Embryonic facial prominence (tissue), 1 donor: ENCODE measurements at regions not wholly inside any gene's neighbourhood (a gene's known extent, or its start where the extent isn't known, plus 50 kb on each side); places are given as distances from the start of the nearest gene placed in this dataset.

Source experiments
- DNase-seq: peaks from one replicate; pipeline ENCODE4 v3.0.0-alpha.2; 2016; ENCODE audit errors: extremely low spot score

DNA sequence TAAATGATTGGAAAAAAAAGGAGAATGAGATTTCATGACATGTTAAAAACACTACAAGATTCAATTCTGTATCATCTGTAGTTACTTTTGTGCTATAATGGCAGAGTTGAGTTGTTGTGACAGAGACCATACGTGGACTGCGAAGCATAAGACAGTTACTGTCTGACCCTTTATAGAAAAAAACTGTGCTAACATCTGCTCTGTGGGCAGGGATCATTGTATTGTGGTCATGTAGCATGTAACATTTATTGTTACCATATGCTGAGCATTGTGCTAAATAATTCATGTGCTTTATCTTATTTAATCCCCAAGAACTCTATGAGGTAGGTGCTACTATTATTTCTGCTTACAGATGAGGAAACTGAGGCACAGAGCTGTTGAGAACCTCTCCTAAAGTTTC, 147.3 kb upstream of the HMHB1 start:
- no peak for DNase-seq

DNA sequence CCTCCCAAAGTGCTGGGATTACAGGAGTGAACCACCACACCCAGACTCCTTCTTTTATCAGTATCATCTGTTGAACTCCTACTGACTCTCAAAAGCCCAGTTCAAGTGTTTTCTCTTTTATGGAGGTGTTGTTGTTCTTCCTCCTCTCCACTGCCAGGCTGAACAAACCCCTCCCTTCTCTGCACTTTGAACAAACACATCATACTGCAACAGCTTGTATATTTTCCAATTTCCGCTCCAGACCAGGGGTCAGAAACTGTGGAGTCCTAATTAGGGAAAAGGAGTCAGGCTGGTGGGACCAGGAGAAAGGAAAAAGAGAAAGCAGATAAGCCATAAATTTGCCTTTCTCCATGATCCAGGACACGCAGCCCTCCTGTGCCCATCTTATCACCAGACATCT, 148.1 kb upstream of the HMHB1 start:
- no peak for DNase-seq

DNA sequence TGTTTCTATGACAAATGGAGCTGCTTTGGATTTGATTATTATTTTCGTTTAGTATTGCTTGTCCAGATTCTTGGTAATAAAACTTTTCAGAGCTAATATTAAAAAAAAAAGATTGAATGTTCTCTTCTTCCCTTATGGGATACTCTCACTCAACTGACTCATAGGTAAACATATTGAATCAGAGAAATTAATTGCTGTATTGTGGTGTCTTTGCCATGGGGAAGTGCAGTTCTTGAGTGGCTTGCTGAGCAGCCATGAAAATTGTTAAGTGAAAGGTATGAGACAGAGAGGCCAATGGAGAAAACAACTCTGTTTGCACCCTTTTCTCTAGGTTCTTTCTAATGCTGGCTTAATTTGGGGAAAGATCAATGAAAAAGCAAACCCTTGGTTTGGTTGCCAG, 149.9 kb upstream of the HMHB1 start:
- no peak for DNase-seq

DNA sequence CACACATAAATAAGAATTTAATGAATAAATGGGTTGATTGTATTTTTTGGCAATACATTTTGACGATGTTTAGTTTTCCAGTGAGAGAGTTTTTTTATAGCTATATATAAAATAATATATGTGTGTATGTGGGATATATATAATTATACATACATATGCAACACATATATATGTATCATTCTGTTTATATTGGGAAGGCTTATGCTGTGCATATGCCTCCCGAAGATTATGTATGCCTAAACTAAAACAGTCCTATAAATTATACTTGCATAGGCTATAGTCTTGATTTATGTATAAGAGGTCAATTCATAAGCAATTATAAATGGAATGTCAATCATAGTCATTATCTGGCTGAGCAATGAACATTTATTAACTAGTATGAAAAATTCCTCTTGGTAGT, 151.3 kb upstream of the HMHB1 start:
- DNase-seq = no peak

DNA sequence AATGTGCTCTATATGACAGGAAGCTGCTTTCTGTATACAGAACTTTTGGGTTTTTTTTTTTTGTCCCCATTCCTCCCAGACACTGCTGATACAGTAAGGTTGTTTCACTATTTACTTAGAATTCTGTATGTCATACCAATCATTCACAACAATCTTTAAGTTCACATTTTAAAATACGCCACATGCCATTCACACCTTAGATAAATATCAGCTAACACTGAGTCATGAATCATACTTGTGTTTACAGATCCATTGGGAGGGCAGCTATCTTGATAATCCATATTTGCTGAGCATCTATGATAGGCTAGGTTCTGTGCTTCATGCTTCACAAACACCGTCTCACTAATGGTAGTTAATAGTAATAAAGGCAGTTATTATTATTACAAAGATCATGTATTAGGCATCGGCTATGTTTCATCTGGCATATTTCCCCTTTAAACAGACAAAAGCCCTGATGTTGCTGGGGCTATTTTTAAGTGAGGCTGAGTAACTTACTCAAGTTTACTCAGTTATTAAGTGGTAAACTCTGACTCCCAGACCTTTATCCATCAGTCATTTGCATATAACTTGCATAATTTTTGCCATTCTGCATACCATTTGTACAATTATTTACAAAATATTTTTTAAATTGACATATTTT, 152.2 kb upstream of the HMHB1 start:
- DNase-seq = no peak

DNA sequence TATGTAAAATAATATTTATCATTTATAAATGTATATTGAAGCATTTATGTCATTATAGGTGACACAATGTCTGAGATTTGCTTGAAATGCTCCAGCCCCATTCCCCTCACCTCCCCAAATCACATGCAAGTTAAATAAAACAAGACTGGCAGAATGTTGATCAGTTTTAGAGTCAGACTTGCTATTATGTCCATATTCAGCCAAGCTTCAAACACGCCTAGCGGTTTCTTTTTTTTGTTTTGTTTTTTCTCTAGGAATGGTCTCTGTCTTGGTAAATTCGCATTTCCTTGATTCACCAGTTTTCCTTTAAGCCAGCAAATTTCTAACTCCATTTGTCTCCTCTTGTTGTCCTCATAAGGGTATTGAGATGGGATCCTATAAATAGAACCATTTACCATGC, 153.0 kb upstream of the HMHB1 start:
- DNase-seq = no peak

DNA sequence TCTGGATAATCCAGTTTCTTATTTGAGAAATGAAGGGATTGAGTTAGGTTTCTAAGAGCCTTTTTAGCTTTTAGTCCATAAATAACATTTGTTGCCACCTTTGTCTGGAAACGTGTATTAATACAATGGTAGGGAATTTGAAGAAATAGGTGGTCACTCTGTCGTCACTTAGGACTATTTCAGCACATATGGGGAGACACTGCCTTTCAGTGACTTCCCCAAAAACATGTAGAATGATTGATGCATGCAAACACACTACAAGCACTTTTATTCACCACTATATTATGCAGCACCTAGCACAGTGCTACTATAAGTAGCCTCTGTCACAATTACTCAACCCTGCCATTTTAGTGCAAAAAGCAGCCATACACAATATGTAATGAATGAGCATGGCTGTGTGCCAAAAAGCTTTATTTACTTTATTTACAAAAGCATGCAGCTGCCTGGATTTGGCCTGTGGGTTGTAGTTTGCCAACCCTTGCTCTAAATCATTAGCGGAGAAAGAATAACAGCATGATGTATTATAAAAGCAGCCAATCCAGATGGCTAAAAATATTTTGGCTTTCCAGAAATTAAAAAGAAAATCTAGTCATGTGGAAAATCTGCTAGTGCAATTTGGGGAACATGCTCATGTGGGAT, 154.2 kb upstream of the HMHB1 start:
- DNase-seq = no peak

DNA sequence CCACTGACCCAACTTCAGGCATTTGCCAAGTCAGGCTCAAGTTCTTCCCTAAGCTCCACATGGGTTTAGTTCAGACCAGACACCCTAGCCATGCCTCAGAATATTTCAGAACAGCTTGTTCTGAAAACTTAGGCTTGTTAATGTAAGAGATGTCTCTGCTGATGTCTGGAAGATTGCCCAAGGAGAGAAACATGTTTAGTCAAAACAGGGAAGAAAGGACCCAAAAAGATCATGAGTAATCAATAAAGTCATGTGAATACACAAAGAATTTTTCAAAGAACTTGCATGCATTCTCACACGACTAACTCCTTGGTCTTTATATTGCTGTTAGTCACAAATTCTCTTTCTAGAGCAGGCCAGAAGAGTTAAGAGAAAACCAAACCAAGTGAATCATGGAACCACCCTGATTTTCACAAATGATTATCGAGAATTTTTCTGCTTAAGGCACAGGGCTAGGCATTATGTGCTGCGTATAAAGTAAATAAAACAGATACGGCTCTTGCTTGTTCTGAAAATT, 158.1 kb upstream of the HMHB1 start:
- DNase-seq = no peak

DNA sequence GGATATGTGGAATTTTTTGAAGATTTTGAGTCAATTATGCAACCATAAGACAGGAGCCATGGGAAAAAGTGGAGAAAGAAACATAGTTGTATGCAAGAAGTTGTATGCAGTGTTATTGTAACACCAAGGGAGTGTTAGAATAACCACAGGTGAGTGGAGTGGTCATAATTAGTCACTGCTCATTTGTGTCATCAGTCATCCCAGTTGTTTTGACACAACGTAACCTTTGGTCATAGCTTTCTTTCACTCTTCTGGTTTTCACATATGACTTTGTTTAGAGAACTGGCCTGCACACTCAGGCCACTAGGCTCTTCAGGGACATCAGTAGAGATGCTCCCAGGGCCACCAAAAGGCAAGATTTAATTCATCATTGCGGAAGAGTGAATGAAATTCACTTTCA, 158.7 kb upstream of the HMHB1 start:
- no peak for DNase-seq

DNA sequence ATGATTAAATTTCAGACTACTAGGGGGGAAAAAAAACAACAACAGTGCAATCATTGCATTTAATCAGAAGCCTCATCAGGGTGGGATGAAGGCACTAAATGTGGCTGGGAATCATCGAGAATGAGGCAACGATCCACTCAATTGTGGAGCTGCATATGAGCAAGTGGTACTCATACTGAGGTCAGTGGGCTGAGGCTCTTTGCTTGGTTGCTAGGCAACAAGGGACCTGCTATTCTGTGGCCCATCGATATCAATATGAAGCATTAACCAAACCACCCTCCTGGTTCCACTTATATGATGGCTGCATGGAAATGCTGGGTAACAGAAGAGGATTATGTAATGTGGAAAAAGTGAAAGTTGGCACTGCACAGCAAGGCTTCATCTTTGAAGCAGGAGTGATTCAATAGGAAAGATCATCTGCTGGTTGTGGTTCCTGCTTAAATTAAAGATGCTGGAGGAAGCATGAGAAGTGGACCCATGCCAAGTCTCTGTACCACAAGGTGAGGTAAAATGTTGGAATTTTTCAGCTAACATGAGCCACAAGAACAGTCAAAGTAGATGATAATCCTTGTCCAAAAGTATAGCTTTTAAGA, 159.8 kb upstream of the HMHB1 start:
- DNase-seq = peak; percentile 33

DNA sequence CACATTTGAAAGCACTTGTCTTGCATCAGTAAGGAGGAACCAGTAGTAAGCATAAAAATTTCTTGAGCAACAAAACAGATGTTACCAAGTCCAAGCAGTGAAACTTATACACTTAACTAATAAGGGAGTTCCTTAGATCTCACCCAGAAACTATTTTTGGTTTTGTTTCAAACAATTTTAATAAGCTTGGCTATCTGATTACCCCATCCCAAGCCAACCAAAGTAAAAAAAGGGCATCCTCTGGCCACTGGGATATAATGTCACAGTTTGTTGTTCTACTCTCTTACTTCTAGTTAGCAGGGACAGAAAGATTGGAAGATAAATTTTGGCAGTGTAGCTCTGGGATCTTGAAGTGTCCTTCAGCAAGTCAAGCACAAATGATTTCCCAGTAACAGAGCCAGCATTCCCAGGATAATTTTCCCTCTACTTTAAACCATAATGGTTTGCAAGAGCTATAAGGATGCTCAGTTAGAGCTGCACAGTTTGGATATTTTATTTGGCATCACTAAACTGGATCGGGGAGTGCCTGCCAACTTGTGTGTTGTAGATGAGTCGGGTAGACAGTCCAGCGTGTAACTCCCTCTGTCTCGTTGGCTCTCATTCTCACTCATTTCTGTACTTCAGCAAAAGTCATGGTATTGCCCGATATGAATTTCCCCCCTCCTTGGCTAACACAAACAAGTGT, 161.9 kb upstream of the HMHB1 start:
- DNase-seq = no peak

DNA sequence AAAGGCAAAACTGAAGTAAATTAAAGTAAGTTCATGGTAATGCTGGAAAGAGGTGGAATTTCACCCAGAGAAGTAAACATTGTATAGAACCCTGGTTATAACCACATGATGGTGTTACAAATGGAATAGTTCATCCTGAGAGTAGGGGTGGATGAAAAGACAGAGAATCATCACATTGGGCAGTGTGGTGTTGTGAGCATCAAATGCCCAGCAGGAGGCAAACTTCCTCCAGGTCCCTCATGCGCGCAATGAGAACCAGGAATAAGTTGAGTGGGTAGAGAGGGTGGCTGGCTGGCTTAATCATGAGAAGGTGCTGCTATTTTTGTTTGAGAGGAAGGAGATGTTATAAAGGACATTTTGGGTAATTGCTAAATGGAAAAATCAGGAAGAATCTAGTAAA, 163.3 kb upstream of the HMHB1 start:
- DNase-seq = no peak

DNA sequence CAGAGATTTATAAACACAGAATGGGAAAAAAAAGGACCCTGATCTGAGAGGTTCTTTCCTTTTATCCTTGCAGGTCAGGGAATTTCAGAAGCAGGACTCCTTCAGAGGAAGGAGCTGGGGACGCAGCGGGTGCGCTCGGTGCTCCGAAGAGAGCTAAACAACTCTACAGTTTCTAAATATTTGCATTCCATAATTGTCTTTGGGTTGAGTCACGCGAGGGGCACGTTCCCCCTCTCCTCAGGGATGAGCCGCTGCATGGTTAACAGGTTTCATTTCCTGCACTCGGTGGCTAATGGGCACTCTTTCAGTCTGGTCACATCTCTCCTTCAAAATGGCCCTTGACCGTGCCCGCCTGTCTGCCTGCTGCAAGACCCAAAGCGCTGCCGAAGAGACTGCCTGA, 165.0 kb upstream of the HMHB1 start:
- DNase-seq = no peak

DNA sequence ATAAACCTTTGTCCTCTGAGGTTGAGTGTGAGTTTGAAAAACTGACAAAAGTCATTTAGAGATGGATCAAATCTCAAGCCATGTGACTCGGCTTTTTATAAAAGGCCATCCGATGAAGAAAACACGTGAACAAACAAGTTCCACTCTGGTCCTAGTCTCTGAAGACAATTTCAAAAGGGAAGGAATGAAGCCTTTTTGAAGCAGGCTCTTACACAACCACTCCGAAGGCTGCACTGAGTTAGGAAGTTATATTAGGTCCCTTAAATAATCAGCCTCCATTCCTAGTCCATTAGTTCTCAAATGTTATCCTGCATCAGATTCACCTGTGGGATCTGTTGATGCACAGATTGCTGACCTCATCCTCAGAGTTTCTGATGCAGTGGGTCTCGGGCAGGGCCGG, 166.6 kb upstream of the HMHB1 start:
- DNase-seq = no peak

DNA sequence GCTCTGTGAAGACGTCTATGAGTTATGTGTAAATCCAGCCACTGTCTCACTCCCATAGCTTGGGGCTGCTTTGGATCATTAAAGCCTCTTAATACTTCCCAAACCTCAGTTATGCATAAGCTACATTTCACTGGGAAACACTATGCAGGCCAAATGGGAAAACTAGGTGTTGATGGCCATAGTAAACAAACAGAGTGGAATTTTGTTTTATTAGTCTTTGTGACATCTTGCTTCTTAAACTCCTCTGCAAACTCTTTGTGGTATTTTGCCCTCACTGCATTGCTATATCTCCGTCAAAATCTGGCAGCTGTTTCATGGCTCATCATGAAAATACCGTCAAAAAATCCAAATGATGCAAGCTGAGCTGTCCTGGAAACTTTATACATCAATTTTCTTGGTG, 167.2 kb upstream of the HMHB1 start:
- no peak for DNase-seq

DNA sequence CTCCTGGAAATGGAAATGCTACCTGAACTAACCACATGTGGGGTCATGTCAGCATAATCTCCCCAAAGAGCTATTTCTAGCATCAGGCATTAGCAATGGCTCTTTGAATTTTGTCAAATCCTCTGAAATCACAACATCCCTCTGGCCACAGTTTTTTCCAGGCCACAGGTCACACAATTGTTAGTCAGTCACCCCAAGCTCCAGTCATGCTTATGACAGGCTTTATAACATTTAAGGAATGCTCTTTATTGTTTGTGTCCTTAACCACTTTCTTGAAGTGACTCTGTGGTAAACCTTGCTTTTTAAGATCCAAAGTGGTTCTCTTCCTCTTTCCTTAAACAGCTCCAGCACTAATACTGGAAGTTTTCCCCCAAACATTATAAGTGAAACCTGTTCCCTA, 169.2 kb upstream of the HMHB1 start:
- no peak for DNase-seq

DNA sequence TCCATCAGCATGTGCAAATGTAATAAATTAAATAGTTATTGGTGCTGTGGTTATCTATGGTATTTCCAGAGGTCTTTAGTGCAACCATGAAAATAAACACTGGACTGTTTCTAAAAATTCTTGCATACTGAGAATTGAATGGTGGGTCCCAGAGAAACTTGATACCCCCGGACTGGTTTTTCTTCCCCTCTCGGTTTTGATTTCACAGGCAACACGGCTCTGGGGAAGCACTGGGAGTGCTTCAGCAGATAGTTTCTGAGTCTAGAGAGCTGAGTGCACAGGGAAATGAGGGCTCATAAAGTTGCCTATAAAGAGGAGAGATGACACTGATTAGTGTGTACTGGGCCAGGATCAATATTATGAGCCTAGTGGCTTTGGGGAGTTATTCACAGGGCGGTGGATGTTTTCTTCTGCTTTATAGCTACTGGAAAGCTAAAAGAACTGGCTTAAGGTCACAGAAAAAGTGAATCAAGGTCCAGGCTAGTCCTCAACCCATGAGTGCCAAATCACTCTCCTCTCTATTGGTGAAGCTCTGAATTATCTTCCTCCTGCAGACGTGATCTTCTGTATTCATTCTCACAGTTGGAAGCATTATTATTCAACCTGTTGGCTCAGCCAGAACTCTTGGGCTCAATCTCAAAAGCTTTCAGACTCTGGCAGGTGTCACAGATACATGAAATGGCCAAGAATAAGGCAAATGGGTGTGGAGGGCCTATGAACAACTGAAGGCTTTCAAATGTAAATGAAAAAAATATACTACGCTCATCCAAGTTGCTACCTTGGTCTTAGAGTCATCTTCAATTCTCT, 170.2 kb upstream of the HMHB1 start:
- DNase-seq = no peak

DNA sequence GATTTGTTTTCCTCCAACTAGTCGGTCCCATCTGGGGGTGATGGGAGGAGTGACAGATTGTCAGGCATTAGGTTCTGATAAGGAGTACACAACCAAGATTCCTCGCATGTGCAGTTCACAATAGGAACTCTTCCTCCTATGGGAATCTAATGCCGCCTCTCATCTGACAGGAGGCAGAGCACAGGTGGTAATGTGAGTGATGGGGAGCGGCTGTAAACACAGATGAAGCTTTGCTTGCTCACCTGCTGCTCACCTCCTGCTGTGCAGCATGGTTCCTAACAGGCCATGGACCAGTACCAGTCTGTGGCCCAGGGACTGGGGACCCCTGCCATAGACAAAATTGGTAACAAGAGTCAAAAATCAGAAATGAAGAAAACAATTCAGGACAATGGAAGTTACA, 173.3 kb upstream of the HMHB1 start:
- no peak for DNase-seq

DNA sequence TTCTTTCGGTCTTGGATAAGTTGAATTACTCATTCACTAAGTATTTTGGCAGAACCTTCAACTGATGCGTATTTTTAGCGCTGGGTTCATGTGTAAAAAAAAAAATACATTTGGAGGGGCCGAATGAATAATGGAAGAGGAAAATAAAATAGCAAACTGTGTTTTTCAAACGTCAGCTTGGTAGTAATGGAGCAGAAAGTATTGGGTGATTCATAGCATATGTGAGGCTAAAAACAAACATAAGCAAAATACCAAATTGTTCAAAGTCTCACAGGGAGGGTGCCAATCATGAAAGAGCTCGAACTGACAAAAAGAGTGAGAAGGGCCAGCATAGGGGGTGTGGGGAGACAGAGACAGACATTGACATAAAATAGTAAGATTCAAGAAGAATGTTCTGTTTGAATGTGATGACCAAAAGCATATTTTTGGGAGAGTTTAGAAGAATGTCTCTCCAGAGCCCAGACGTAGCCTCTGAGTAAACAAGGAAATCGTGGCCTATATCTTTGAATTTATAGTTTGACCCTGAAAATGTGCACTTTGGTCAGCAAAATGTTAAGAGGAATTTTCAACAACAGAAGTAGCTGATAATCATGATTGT, 174.9 kb upstream of the HMHB1 start:
- peak; percentile 35 for DNase-seq

DNA sequence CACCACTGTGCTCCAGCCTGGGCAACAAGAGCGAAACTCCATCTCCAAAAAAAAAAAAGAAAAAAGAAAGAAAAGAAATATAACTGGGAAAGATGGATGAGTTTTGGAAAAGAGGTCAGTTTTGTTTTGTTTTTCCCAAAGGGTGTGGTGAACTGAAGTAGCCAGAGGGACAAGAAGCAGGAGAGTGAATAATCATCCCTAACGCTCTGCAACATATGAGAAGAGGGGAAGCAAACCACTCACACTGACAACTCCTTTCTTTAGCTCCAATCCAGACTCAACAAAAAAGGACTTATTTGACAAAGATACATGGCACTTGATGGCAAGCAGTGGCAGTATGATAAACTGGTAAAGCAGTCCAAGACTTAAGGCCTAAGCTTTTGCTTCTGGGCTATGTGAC, 176.1 kb upstream of the HMHB1 start:
- no peak for DNase-seq

DNA sequence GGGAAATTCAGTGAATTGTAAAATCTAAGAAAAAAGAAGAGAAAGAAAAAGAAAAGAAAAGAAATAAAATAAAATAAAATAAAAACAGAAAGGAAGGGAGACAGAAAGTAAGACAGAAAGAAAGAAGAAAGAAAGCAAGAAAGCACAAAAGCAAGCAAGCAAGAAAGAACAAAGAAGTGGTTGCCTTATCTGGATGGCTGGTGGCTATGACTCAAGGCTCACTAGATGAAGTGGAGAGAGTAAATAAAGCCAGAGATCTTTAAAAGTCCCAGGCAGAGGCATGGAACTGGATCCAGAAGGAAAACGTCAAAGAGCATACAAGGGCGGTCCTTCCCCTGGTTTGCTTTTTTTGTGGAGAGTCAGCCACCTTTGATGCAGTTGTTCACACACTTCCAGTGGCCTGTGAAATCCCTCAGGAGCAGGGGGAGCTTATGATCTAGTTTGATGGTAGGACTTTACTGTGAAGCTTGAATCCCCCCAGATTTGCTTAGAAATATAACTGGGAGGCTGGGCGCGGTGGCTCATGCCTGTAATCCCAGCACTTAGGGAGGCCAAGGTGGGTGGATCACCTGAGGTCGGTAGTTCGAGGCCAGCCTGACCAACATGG, 176.7 kb upstream of the HMHB1 start:
- no peak for DNase-seq
